Activated CD8-positive, alpha-beta memory T cell treated with anti-CD3 and anti-CD28 coated beads for 36 hours (primary cell): ENCODE measurements at regions not wholly inside any gene's neighbourhood (a gene's known extent, or its start where the extent isn't known, plus 50 kb on each side); places are given as distances from the start of the nearest gene placed in this dataset.
"Not testable (repeated sequence)": the region's sequence is repeated elsewhere in the genome, so short reads cannot be mapped to it uniquely, and the experiment has no call there.

ENCODE experiments used
- CTCF ChIA-PET: fragments of 350-600 bp; sonication (Branson Sonifier 250); formaldehyde crosslinking; loops from one replicate; lab custom pipeline; 2021; ENCODE audit warnings: antibody characterized with exemption; lab: Charles Lee
- POLR2A ChIA-PET: fragments of 350-600 bp; sonication (Branson Sonifier 250); formaldehyde crosslinking; loops from one replicate; lab custom pipeline; 2021; ENCODE audit warnings: antibody characterized with exemption; lab: Charles Lee

- POLR2A ChIA-PET, result no interaction called here
Observed at GRCh38 chr1:113283914-113284313, 106.4 kb upstream of the MAGI3 start.

DNA sequence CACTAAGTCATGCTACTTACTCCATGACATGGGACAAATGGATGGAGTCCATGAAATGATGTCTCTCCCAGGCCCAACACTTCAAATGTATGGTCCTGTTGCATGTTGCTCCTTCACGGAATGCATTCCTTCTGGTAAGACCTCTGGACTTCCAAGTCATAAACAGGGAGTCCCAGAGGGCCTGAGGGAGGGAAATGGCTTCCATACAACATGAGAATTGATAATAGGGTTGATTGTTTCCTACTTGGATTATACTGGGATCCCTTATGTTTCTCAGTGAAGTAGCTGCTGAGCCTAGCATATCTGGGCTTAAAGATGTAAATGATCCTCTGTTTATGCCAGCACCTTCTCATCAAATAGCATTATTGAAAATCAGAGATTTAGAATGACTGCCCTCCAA is 104.2 kb upstream of the MAGI3 start:
- ChIA-PET CTCF (no interaction called here), POLR2A (no interaction called here)

More at GRCh38 chr1:113283914-113284313, 106.4 kb upstream of the MAGI3 start:
- CTCF ChIA-PET, result no interaction called here

DNA sequence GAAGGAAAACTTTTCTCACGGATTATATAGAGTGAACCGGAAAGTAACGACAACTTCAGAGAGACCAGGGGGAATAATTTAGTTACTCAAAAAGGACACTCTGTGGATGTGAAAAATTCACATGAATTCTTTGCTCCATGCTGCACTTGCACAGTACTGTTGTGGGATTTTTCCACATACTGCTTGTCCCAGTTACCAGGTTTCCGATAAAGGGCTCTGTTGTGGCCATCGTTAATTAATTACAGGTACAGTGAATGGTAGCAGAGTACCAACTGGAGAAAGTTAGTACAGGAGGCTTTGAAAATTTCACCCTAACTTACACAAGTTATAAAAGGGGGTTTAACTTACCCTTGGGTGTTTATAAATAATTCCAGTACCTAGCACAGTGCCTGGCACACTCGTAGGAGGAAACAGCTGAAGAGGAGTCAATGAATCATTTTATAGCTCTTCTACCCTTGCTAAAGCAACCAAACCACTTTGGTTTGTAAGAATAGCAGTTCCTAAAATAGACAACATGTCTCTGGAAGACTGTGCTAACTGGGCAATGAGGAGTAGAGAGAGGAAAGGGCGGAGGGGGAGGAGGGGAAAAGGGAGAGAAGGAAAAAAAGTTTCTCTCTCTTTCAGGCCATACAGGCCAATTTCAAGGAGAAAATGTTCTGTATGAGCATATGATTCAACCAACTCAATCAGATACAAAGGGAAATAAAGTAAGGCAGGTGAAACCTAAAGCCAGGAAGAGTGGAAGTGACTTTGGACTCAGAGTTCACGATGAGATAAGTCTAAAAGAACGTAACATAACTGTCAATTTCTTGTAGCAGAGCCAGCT is 98.3 kb upstream of the MAGI3 start:
- POLR2A ChIA-PET, result no interaction called here

GRCh38 chr1:113292603-113293255 is 97.6 kb upstream of the MAGI3 start:
- ChIA-PET POLR2A (no interaction called here), CTCF (no interaction called here)

More for the DNA sequence above, 98.3 kb upstream of the MAGI3 start:
- CTCF ChIA-PET, result no interaction called here

GRCh38 chr1:113293256-113293626 is 97.1 kb upstream of the MAGI3 start:
- ChIA-PET POLR2A (no interaction called here), CTCF (no interaction called here)

DNA sequence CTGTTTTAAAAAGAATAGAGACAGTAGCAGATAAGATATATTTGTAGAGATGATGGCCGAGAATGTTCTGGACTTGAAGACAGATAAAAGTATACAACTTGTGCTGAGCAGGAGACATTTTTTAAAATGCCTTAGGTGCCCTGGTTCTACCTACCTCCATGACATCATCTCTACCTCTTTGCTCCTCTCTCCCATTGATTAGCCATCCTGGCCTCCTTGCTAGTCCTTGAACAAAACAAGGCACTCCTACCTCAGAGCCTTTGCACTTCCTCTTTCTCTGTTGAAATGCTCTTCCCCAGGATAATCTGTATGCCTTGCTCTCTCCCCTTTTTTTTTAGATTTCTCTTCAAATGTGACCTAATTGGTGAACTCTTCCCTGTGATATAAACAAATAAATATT is 92.6 kb upstream of the MAGI3 start:
- CTCF ChIA-PET, result no interaction called here
- POLR2A ChIA-PET, result no interaction called here

DNA sequence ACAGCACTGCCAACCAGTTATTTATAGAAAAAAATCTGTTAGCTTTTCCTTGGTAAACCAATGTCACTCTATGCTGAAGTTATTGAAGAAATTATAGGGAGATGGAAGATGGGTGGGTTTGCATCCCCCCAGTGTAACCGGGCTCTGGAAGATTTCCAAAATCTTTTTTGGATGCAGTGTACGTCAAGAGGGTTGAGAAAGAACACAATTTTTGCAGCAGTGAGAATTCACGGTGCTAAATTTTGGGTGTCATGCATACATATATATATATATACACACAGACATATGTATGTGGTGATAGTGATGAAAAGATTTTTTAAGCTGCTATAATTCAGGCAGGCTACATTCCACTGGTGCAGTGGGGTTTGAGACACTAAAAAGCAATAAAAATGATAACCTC is 91.4 kb upstream of the MAGI3 start:
- ChIA-PET CTCF (no interaction called here), POLR2A (no interaction called here)

DNA sequence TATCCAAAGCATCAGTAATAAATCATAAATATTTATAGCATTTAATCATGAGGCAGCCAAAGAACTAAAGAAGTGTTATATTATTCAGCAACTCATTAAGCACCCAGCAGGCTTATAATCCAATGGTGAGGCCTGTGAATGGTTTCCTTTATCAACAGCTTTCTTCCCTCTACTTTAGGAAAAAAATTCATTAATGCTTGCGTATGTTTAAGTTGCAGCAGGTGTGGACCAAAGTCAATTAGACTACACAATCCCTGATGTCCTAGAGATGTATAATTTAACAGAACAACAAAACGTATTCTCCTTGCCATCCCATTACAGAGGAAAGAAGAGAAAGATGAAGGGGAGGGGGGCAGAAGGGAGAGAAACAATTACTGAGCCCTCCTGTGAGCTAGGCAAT is 87.7 kb upstream of the MAGI3 start:
- POLR2A ChIA-PET, result no interaction called here
- CTCF ChIA-PET, result no interaction called here

GRCh38 chr1:113303267-113303666 is 87.0 kb upstream of the MAGI3 start:
- CTCF ChIA-PET, result no interaction called here
- POLR2A ChIA-PET, result no interaction called here

GRCh38 chr1:113305029-113305428 is 85.3 kb upstream of the MAGI3 start:
- CTCF ChIA-PET, POLR2A ChIA-PET: not testable (repeated sequence)

- CTCF ChIA-PET, result no interaction called here
- POLR2A ChIA-PET, result no interaction called here
Observed at GRCh38 chr1:113307771-113308445, 82.4 kb upstream of the MAGI3 start.

DNA sequence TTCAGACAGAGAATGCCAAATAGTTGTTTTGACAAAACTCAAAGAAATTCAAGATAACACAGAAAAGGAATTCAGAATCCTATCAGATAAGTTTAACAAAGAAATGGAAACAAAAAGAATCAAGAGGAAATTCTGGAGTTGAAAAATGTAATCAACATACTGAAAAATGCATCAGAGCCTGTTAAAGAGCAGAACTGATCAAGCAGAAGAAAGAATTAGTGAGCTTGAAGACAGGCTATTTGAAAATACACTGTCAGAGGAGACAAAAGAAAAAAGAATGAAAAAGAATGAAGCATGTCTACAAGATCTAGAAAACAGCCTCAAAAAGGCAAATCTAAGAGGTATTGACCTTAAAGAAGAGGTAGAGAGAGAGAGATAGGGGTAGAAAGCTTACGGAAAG is 77.7 kb upstream of the MAGI3 start:
- POLR2A ChIA-PET, result not testable (repeated sequence)

DNA sequence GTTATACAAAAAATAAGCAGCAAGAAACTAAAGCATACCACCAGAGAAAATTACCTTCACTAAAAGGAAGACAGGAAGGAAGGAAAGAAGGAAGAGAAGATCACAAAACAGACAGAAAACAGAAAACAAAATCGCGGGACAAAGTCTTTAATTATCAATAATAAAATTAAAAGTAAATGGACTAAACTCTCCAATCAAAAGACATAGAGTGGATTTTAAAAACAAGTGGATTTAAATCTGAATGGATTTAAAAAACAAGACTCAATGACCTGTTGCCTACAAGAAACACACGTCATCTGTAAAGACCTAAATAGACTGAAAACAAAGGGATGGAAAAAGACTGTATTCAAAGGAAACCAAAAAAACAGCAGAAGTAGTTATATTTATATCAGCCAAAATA is 75.7 kb upstream of the MAGI3 start:
- POLR2A ChIA-PET, result no interaction called here
- CTCF ChIA-PET, result no interaction called here

More for the DNA sequence above, 77.7 kb upstream of the MAGI3 start:
- CTCF ChIA-PET, result not testable (repeated sequence)

DNA sequence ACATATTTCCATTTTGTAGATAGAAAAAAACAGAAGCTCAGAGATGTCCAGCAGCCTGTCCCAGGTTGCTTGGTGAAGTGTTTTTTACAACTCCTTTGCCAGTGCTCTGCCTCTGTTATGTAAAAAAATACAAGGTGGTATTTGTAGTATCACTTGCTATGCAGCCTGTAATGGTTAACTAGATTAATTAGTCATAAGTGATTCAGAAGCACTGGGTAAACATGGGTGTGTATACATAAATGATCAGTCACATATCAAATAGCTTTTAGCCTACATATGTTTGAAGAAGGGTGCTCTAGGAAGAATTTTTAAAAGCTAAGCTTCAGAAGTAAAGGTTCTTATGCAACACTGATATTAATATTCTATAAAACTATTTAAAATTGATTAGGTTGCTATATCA is 70.0 kb upstream of the MAGI3 start:
- POLR2A ChIA-PET, result no interaction called here
- CTCF ChIA-PET, result no interaction called here

DNA sequence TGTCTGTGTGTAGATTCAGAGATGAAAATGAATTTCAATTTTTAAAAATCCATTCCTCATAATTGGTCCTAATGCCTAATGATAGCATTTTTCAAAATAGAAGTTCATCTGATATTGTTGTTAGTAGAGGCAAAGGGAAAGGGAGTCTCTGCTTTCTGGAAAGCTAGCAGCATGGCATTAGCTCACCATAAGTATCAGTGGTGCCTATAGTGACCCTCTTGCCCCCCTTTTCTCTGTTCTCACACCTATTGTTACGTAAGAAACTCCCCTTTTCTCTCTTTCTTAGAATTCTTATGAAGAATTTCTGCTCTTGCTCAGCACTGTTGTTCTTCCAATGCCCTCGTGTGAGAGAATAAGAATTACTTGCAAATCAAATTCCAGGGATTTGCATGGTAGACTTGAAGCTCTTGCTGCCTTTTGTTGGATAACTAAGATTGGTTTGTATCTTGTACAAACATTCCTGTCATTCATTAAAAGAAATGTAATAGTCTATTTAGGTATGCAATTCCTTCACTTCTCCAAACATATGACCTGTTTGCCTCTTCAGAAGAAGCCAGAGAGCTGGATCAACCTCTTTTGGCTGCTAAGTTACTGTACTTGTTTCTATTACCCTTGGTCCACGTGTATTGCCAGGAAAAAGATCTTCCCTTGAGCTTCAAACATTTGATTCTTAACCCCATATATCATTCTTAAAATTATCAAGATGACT is 69.2 kb upstream of the MAGI3 start:
- ChIA-PET CTCF (no interaction called here), POLR2A (no interaction called here)

DNA sequence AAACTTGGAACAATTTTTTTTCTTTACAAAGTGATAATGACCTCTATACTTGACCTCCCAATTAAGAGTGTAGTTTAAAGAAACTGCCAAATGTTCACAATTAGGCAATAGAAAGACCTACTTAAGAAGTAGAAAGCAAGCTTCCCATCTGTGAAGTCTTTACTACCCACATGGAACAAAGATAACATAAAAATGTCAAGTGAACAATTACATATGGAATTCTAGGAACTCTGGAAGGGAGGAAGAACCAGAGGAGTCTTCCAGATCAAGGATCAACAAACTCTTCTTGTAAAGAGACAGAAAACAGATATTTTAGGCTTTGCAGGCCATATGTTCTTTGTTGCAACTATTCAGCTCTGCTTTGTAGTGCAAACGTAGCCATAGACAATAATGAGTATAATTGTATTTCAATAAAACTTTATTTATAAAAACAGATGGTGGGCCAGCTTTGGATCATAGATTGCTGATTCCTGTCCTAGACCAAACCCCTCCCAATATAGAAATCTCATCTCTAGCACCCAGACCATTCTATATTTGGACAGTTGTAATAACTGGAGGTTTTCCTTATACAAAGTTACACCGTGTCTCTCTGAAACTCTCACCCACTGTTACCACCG is 68.4 kb upstream of the MAGI3 start:
- ChIA-PET POLR2A (no interaction called here), CTCF (no interaction called here)

GRCh38 chr1:113322439-113322838 is 67.9 kb upstream of the MAGI3 start:
- CTCF ChIA-PET, result no interaction called here
- POLR2A ChIA-PET, result no interaction called here

DNA sequence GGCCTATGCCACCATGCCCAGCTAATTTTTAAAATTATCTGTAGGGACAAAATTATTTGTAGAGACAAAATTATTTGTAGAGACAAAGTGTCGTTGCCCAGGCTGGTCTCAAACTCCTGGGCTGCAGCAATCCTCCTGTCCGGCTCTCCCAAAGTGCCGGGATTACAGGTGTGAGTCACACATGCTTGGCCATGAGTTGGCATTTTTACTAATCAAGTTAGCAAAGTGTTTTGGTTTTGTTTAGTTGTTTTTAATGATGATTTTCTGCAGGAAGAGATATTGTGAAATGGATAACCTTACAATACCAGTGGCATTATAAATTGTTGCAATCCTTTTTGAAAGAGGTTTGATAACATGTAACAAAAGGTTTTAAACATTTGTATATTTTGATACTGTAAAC is 65.3 kb upstream of the MAGI3 start:
- CTCF ChIA-PET, result no interaction called here
- POLR2A ChIA-PET, result no interaction called here

DNA sequence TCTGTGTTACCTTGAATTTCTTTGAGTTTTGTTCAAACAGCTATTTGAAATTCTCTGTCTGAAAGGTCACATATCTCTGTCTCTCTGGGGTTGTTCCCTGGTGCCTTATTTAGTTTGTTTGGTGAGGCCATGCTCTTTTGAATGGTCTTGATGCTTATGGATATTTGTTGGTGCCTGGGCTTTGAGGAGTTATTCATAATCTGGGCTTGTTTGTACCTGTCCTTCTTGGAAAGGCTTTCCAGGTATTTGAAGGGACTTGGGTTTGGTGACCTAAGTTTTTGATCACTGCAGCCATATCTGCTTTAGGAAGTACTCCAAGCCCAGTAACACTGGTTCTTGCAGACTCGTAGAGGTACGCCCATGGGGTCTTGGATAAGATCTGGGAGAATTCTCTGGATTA is 63.3 kb upstream of the MAGI3 start:
- ChIA-PET POLR2A (no interaction called here), CTCF (no interaction called here)

- ChIA-PET CTCF (no interaction called here), POLR2A (no interaction called here)
Observed at GRCh38 chr1:113333056-113333455, 57.3 kb upstream of the MAGI3 start.
